DMS79 treated with DMSO at 0.1 percent for 48 hours (cell line): ENCODE measurements at regions not wholly inside any gene's neighbourhood (a gene's known extent, or its start where the extent isn't known, plus 50 kb on each side); places are given as distances from the start of the nearest gene placed in this dataset.

Experiments used
- DNase-seq: peaks from one replicate; lab custom pipeline; 2025; lab: John Stamatoyannopoulos, UW

- peak; percentile 69 for DNase-seq
These were observed 366.2 kb upstream of the KITLG start for GRCh38 chr12:88946372-88946997.

- DNase-seq, result no peak
These were observed 364.9 kb upstream of the KITLG start for GRCh38 chr12:88945051-88945732.

GRCh38 chr12:88944397-88944796 lies 364.1 kb upstream of the KITLG start:
- DNase-seq, result no peak

GRCh38 chr12:88940854-88941253 lies 360.6 kb upstream of the KITLG start:
- DNase-seq, result no peak

GRCh38 chr12:88935856-88936255 lies 355.6 kb upstream of the KITLG start:
- DNase-seq, result no peak

GRCh38 chr12:88934163-88934747 lies 354.0 kb upstream of the KITLG start:
- DNase-seq, result no peak

GRCh38 chr12:88932457-88932856 lies 352.2 kb upstream of the KITLG start:
- no peak for DNase-seq

- DNase-seq, result no peak
These were observed 351.3 kb upstream of the KITLG start for GRCh38 chr12:88931598-88931997.

- DNase-seq, result no peak
These were observed 345.2 kb upstream of the KITLG start for GRCh38 chr12:88925454-88925853.

- DNase-seq, result no peak
These were observed 343.9 kb upstream of the KITLG start for GRCh38 chr12:88924162-88924561.

- DNase-seq, result no peak
These were observed 343.4 kb upstream of the KITLG start for GRCh38 chr12:88923631-88924030.

GRCh38 chr12:88922816-88923215 lies 342.5 kb upstream of the KITLG start:
- no peak for DNase-seq

GRCh38 chr12:88921890-88922532 lies 341.7 kb upstream of the KITLG start:
- DNase-seq, result no peak

- no peak for DNase-seq
These were observed 341.2 kb upstream of the KITLG start for GRCh38 chr12:88921434-88921833.

GRCh38 chr12:88918161-88918560 lies 337.9 kb upstream of the KITLG start:
- no peak for DNase-seq

GRCh38 chr12:88914967-88915366 lies 334.7 kb upstream of the KITLG start:
- DNase-seq, result no peak

- DNase-seq, result no peak
These were observed 329.2 kb upstream of the KITLG start for GRCh38 chr12:88909510-88909909.

GRCh38 chr12:88908345-88908744 lies 328.1 kb upstream of the KITLG start:
- DNase-seq, result no peak

- DNase-seq, result no peak
These were observed 324.4 kb upstream of the KITLG start for GRCh38 chr12:88904705-88905104.

- no peak for DNase-seq
These were observed 323.1 kb upstream of the KITLG start for GRCh38 chr12:88903333-88903732.

- no peak for DNase-seq
These were observed 317.5 kb upstream of the KITLG start for GRCh38 chr12:88897723-88898122.

GRCh38 chr12:88896958-88897357 lies 316.7 kb upstream of the KITLG start:
- no peak for DNase-seq

- DNase-seq, result no peak
These were observed 315.4 kb upstream of the KITLG start for GRCh38 chr12:88895634-88896033.
